PC-9 (cell line): ENCODE measurements at regions not wholly inside any gene's neighbourhood (a gene's known extent, or its start where the extent isn't known, plus 50 kb on each side); places are given as distances from the start of the nearest gene placed in this dataset.

ENCODE experiments used
- EZH2 ChIP-seq: fragments of 200-600 bp; sonication (generic); IDR thresholded peaks from 2 replicates; pipeline ENCODE4 v1.8.0; 2017; ENCODE audit warnings: antibody characterized with exemption, low read depth
- TF ChIP-seq, protein P1 (sequence below): fragments of 200-600 bp; sonication (generic); conservative IDR thresholded peaks from 2 replicates; pipeline ENCODE4 v1.6.1; 2017; ENCODE audit warnings: mixed run types, antibody characterized with exemption, mild to moderate bottlenecking, moderate library complexity

- TF ChIP-seq, protein P1, sequence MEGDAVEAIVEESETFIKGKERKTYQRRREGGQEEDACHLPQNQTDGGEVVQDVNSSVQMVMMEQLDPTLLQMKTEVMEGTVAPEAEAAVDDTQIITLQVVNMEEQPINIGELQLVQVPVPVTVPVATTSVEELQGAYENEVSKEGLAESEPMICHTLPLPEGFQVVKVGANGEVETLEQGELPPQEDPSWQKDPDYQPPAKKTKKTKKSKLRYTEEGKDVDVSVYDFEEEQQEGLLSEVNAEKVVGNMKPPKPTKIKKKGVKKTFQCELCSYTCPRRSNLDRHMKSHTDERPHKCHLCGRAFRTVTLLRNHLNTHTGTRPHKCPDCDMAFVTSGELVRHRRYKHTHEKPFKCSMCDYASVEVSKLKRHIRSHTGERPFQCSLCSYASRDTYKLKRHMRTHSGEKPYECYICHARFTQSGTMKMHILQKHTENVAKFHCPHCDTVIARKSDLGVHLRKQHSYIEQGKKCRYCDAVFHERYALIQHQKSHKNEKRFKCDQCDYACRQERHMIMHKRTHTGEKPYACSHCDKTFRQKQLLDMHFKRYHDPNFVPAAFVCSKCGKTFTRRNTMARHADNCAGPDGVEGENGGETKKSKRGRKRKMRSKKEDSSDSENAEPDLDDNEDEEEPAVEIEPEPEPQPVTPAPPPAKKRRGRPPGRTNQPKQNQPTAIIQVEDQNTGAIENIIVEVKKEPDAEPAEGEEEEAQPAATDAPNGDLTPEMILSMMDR = no peak
- TF ChIP-seq EZH2 = no peak
Observed at GRCh38 chr6:147903321-147903720, 394.8 kb downstream of the SAMD5 start.
